ENCODE measurements at regions not wholly inside any gene's neighbourhood (a gene's known extent, or its start where the extent isn't known, plus 50 kb on each side); places are given as distances from the start of the nearest gene placed in this dataset.

GRCh38 chr18:73318739-73319479, 451.1 kb upstream of the NETO1 start:
- WGBS, 2 donors (ENCODE audit: low coverage in 1 of 2) = 34 to 35% methylated on average over 6 of the region's 6 CpGs
- H3K27ac ChIP-seq = no peak overlapping the region

DNA sequence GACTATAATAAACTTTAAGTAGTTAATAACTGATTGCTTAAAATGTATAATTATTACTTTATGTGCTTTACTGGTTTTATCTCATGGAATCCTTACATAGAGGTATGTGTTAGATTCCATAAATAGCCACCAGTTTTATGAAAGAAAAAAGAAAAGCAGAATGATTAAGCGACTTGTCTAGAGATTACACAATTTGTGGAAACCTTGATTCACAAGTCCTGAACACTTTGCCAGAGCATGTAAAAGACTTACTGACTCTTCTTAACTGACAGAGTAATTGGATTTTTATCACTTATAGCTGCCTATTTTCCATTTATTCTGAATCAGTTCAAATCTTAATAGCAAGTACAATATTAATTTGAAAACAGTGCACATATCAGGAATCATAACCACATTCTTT, 448.7 kb upstream of the NETO1 start:
- ATAC-seq = no peak
- TF ChIP-seq POLR2A (IDR thresholded peaks at IDR 0.05) = no peak
- TF ChIP-seq, protein P1, sequence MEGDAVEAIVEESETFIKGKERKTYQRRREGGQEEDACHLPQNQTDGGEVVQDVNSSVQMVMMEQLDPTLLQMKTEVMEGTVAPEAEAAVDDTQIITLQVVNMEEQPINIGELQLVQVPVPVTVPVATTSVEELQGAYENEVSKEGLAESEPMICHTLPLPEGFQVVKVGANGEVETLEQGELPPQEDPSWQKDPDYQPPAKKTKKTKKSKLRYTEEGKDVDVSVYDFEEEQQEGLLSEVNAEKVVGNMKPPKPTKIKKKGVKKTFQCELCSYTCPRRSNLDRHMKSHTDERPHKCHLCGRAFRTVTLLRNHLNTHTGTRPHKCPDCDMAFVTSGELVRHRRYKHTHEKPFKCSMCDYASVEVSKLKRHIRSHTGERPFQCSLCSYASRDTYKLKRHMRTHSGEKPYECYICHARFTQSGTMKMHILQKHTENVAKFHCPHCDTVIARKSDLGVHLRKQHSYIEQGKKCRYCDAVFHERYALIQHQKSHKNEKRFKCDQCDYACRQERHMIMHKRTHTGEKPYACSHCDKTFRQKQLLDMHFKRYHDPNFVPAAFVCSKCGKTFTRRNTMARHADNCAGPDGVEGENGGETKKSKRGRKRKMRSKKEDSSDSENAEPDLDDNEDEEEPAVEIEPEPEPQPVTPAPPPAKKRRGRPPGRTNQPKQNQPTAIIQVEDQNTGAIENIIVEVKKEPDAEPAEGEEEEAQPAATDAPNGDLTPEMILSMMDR (IDR thresholded peaks at IDR 0.05) = no peak
- TF ChIP-seq POLR2AphosphoS5 (IDR thresholded peaks at IDR 0.05) = no peak
- TF ChIP-seq EP300 (IDR thresholded peaks at IDR 0.05) = no peak
- Histone ChIP-seq H3K27me3 (no peaks in the 10 kb centered on the region), H3K4me3 (no peak overlapping the region), H3K27ac (no peak overlapping the region), H3K36me3 (no peaks in the 10 kb centered on the region), H3K4me1 (no peaks in the 10 kb centered on the region), H3K9me3 (no peaks in the 10 kb centered on the region)
- WGBS, 2 donors (ENCODE audit: low coverage in 1 of 2) = 67 to 72% methylated on average over 1 of the region's 1 CpG

More at GRCh38 chr18:73318739-73319479, 451.1 kb upstream of the NETO1 start:
- TF ChIP-seq POLR2A (IDR thresholded peaks at IDR 0.05) (no peak), POLR2AphosphoS5 (IDR thresholded peaks at IDR 0.05) (no peak), EP300 (IDR thresholded peaks at IDR 0.05) (no peak)
- TF ChIP-seq, protein P1 (IDR thresholded peaks at IDR 0.05) = no peak
- Histone ChIP-seq H3K4me3 (no peak overlapping the region), H3K9me3 (no peaks in the 10 kb centered on the region), H3K27me3 (no peaks in the 10 kb centered on the region), H3K4me1 (no peaks in the 10 kb centered on the region), H3K36me3 (no peaks in the 10 kb centered on the region)
- no peak for ATAC-seq

DNA sequence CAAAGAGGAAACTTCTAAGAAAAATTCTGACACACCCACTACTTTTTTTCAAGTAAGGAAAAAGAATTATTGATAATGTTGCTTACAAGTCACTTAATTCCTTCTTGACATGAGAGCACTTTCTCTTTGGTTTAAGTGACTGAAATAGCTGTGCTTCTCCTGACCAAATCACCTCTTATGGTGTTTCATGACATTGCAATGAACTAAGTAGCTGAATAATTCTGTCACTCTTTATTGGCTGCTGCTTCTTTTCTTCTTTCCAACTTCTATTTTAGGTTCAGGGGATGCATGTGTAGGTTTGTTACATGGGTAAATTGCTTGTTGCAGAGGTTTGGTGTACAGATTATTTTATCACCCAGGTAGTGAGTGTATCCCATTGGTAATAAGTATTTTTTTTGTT, 447.6 kb upstream of the NETO1 start:
- Histone ChIP-seq H3K4me1 (no peaks in the 10 kb centered on the region), H3K27ac (no peak overlapping the region), H3K4me3 (no peak overlapping the region), H3K36me3 (no peaks in the 10 kb centered on the region), H3K27me3 (no peaks in the 10 kb centered on the region), H3K9me3 (no peaks in the 10 kb centered on the region)
- TF ChIP-seq, protein P1 (IDR thresholded peaks at IDR 0.05) = no peak
- TF ChIP-seq POLR2A (IDR thresholded peaks at IDR 0.05) = no peak
- no peak for TF ChIP-seq EP300 (IDR thresholded peaks at IDR 0.05)
- no peak for TF ChIP-seq POLR2AphosphoS5 (IDR thresholded peaks at IDR 0.05)
- no peak for ATAC-seq

GRCh38 chr18:73313476-73313875, 445.7 kb upstream of the NETO1 start:
- TF ChIP-seq POLR2A (IDR thresholded peaks at IDR 0.05) (no peak), EP300 (IDR thresholded peaks at IDR 0.05) (no peak), POLR2AphosphoS5 (IDR thresholded peaks at IDR 0.05) (no peak)
- TF ChIP-seq, protein P1 (IDR thresholded peaks at IDR 0.05) = no peak
- Histone ChIP-seq H3K4me1 (no peaks in the 10 kb centered on the region), H3K36me3 (no peaks in the 10 kb centered on the region), H3K27me3 (no peaks in the 10 kb centered on the region), H3K4me3 (no peak overlapping the region), H3K27ac (no peak overlapping the region), H3K9me3 (no peaks in the 10 kb centered on the region)
- no peak for ATAC-seq

DNA sequence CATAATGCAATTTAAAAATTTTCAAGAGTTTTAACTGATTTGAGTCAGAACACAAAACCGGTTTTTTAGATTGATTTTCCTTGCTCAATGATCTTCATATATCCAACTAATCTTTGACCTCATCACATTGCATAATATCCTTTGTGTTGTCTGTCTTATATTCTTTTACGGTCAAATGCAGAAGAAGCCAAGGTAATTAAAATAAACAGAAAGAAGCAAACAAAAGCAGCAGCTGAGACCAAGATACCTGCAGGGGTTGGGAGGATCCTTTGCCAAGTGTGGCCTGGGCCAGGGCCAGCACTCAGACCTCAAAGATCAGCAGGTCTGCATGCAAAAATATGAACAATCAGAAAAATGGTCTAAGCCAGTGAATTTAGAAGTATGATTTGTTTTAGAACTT, 428.9 kb upstream of the NETO1 start:
- Histone ChIP-seq H3K9me3 (no peaks in the 10 kb centered on the region), H3K4me1 (no peaks in the 10 kb centered on the region), H3K36me3 (no peaks in the 10 kb centered on the region), H3K27ac (no peak overlapping the region), H3K27me3 (no peaks in the 10 kb centered on the region), H3K4me3 (no peak overlapping the region)
- TF ChIP-seq POLR2AphosphoS5 (IDR thresholded peaks at IDR 0.05) = no peak
- no peak for TF ChIP-seq POLR2A (IDR thresholded peaks at IDR 0.05)
- TF ChIP-seq EP300 (IDR thresholded peaks at IDR 0.05) = no peak
- TF ChIP-seq, protein P1 (IDR thresholded peaks at IDR 0.05) = no peak
- ATAC-seq = no peak
- WGBS, 2 donors (ENCODE audit: low coverage in 1 of 2) = 74 to 78% methylated on average over 2 of the region's 2 CpGs

Data from gastroesophageal sphincter (tissue), 4 donors.